T follicular helper cell (primary cell): ENCODE measurements at regions not wholly inside any gene's neighbourhood (a gene's known extent, or its start where the extent isn't known, plus 50 kb on each side); places are given as distances from the start of the nearest gene placed in this dataset.
"Not testable (repeated sequence)": the region's sequence is repeated elsewhere in the genome, so short reads cannot be mapped to it uniquely, and the experiment has no call there.

ENCODE experiments used
- DNase-seq: peaks from one replicate; pipeline ENCODE4 v3.0.0-alpha.2; 2020; ENCODE audit warnings: low read depth

GRCh38 chr15:20473465-20473864 is 68.1 kb downstream of the GOLGA6L6 start:
- DNase-seq: not testable (repeated sequence)

- DNase-seq: not testable (repeated sequence)
These were observed 68.6 kb downstream of the GOLGA6L6 start for GRCh38 chr15:20472983-20473382.

- not testable (repeated sequence) for DNase-seq
These were observed 70.8 kb downstream of the GOLGA6L6 start for GRCh38 chr15:20470810-20471209.

- not testable (repeated sequence) for DNase-seq
These were observed 100.5 kb downstream of the GOLGA6L6 start for GRCh38 chr15:20441138-20441537.

- DNase-seq: not testable (repeated sequence)
These were observed 101.2 kb downstream of the GOLGA6L6 start for GRCh38 chr15:20440390-20440789.

DNA sequence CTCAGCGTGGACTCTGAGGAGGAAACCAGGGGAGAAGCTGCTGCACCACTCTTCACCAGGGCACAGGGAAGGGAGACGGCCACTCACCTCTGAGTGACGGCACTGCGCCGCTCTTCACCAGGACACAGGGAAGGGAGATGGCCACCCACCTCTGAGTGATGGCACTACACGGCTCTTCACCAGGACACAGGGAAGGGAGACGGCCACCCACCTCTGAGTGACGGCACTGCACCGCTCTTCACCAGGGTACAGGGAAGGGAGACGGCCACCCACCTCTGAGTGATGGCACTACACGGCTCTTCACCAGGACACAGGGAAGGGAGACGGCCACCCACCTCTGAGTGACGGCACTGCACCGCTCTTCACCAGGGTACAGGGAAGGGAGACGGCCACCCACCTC is 102.5 kb downstream of the GOLGA6L6 start:
- not testable (repeated sequence) for DNase-seq

DNA sequence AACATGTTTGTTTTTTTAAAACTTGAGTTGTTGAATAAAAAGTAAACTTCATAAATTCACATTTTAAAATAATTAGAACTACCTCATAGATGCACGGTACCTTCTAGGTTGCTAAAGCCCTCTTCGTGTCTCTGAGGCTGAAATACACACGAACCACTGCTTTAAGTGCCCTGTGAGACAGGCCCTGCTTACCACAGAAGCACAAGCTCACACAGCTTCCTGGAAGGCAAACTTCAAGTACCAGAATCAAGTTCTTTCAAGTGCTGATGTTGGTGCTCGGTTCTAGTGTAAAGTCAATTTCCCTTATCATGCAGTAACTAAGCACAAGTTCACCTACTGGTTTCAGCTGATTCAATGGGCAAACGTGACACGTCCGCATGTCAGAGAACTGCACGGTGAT is 103.3 kb downstream of the GOLGA6L6 start:
- not testable (repeated sequence) for DNase-seq

DNA sequence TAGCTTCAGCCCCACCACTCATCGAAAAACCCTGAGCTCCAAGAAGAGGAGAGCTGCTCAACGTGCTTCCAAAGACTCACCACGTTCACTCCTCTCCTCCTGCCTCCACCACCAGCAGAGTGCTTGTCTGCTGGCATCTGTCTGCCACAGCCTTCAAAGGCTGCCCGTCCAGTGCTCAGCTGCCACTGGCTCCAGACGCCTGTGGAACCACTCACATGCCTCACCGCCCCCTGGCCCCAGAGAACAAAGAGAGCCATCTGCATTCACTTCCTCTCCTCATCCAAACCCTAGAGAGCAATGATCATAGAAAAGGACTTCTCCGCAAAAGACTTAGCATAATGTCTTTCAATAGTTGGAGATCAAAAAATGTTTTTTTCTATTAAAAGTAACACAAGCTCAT is 108.1 kb downstream of the GOLGA6L6 start:
- not testable (repeated sequence) for DNase-seq

DNA sequence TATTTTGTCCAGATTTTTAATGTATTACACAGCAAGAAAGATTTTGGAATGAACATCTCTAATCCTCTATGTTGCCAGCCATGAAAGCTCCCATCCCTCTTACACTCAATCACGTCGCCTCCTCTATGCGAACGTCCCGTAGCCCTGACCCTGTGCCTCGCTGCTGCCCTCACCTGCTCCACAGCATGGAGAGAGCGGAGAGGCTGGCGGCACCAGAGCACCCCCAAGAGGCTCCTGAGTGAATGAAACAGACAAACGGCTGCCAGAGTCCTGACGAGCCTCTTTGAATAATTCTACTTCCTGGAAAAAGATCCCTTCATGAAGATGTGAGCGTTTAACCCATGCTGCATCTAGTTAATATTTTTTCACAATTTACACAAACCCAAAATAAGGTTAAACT is 111.1 kb downstream of the GOLGA6L6 start:
- not testable (repeated sequence) for DNase-seq

- not testable (repeated sequence) for DNase-seq
These were observed 120.9 kb downstream of the GOLGA6L6 start for GRCh38 chr15:20420710-20421109.

- not testable (repeated sequence) for DNase-seq
These were observed 125.0 kb downstream of the GOLGA6L6 start for GRCh38 chr15:20416618-20417017.

DNA sequence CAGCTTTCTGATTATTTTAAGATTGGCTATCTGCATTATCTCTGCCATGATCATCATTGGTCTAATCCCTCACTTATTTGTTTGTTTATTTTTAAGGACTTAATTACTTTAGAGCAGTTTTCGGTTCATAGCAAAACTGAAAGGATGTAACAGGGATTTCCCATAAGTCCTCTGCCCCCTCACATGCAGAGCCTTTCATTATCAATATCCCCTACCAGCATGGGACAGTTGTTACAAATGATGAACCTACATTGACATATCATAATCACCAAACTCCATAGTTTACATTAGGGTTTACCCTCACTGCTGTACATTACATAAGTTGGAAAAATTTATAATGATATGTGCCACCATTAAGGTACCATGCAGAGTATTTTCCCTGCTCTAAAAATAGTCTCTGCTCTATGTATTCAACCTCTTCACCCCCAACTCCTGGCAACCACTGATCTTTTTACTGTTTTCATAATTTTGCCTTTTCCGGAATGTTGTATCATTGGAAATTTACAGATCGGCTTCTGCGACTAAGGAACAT is 131.9 kb downstream of the GOLGA6L6 start:
- DNase-seq: not testable (repeated sequence)

GRCh38 chr15:20409247-20409646 is 132.4 kb downstream of the GOLGA6L6 start:
- no peak for DNase-seq

- DNase-seq: no peak
These were observed 134.0 kb downstream of the GOLGA6L6 start for GRCh38 chr15:20407553-20407952.

- DNase-seq: not testable (repeated sequence)
These were observed 137.0 kb downstream of the GOLGA6L6 start for GRCh38 chr15:20404571-20404970.

- DNase-seq: not testable (repeated sequence)
These were observed 139.0 kb downstream of the GOLGA6L6 start for GRCh38 chr15:20402586-20402985.

- DNase-seq: not testable (repeated sequence)
These were observed 140.5 kb downstream of the GOLGA6L6 start for GRCh38 chr15:20401058-20401457.

DNA sequence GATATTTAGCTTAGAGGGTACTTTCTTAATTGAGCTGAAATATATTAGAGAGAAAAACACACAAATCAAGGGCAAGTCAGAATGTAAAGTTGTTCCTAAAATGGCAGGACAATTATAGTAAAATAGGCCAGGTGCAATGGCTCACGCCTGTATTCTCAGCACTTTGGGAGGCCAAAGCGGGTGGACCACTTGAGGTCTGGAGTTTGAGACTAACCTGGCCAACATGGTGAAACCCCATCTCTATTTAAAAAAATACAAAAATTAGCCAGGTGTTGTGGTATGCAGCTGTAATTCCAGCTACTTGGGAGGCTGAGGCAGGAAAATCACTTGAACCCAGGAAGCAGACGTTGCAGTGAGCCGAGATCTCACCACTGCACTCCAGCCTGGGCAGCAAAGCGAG is 142.9 kb downstream of the GOLGA6L6 start:
- DNase-seq: not testable (repeated sequence)

- not testable (repeated sequence) for DNase-seq
These were observed 153.4 kb downstream of the GOLGA6L6 start for GRCh38 chr15:20388161-20388560.

DNA sequence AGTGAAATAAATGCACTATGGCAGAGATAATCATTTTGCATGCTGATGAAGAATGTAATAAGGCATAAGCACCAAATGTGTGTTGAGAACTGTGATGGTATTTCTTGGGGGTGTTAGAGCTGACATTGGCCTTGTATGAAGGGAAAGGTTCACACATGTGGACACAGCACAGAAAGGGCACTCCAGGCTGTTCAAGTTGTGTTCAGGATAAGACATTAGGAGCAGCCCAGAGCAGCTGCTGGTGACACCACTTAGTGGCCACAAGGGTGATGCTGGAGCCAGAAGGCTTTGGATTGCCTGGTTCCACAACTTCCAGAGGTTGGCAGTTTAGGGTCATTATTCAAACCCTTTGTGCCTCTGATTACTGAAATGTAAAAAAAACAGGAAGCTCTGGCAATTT is 155.4 kb downstream of the GOLGA6L6 start:
- no peak for DNase-seq

- DNase-seq: not testable (repeated sequence)
These were observed 161.4 kb downstream of the GOLGA6L6 start for GRCh38 chr15:20380199-20380598.

- no peak for DNase-seq
These were observed 164.7 kb downstream of the GOLGA6L6 start for GRCh38 chr15:20376872-20377271.

GRCh38 chr15:20372416-20372815 is 169.2 kb downstream of the GOLGA6L6 start:
- not testable (repeated sequence) for DNase-seq

- no peak for DNase-seq
These were observed 172.1 kb downstream of the GOLGA6L6 start for GRCh38 chr15:20369500-20369899.
